HuH-7 (cell line): ENCODE measurements at regions not wholly inside any gene's neighbourhood (a gene's known extent, or its start where the extent isn't known, plus 50 kb on each side); places are given as distances from the start of the nearest gene placed in this dataset.

Experiments
- DNase-seq: peaks from one replicate; pipeline ENCODE4 v3.0.0; 2011; ENCODE audit warnings: low spot score

DNA sequence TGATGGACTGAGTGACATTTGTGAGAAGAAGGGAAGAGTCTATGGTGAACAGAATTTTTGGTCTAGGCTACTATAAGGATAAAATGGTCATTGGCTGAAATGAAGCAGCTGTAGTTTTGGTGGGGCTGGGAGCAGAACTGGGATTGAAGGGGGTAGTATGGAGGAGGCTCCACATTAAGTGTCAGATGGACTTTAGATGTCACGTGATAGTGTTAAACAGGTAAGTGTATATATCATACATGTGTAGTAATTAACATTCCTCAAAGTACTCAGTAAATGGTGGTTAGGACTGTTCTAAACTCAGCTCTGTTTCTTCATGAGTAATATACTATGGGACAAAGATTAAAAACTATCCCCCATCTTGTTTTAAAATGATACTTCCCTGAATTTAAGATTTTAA lies 947.9 kb downstream of the PDHA2 start:
- DNase-seq, result no peak

DNA sequence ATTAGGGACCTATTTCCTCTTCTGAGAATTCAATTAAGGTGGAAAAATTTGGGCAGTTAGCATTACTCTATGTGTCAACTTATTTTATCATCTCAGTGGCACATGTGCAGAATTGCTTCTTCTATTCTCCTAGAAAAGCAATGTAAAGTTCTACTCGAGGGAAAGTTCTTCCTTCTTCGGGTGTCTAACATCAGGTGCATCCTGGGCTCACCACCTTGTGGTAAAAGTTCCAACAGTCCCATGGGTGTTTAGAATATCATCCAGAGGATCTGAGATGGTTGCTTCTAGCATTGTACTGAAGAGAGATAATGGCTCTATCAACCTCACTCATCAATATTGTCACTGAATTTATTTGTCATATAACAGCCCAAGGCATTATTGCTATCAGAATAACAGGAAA lies 969.7 kb downstream of the PDHA2 start:
- DNase-seq, result no peak

DNA sequence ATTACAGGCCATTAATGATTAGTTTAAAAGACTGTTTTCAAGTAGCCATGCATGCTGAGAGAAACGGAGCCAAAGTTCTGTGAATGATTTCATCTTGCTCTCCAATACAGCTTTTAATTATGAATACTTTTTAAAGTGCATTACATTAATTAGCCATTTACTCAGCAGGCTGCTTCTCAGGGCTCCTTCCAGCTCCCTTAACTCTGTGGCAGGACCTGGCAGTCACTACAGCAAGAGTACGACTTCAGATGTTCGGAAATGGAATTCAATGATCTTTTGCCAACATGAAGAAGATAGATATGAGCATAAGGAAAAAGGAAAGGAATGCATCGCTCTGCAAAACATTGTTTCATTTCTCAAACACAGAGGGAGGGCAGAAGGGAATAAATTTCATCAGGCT lies 987.2 kb downstream of the PDHA2 start:
- DNase-seq, result no peak

DNA sequence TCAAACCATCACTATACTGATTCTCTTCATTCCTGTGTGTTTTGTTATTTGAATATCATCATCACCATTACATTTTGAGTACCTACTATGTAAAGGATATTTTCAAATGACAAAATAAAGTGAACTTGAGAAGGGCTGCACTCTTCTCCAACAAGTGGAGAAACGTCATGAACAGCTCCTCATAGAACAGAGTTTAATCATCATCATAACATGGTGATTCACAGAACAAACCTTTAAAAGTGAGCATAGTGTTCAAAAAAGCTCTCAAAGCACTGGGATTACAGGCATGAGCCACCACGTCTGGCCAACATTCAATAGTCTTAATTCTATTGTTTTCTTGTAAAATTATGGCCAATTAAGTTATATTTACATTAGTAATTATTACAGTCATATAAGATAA lies 993.9 kb downstream of the PDHA2 start:
- DNase-seq, result no peak

DNA sequence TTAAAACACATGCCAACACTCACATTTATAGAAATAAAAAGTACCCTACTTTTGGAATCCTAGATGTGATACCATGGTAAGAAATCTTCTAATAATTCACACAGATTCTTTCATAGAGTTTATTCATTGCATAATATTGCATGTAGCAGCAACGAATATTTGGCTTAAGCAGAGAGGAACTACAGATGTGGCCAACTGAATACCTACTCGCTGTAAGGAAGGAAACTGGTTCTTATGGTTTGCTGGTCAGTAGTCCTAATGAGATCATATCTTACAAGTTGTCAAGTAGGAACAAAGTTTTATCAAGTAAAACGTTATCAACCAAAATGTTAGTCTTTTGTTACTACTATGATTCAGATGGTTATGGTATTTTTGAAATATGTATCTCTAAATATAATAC lies 996.1 kb downstream of the PDHA2 start:
- no peak for DNase-seq

DNA sequence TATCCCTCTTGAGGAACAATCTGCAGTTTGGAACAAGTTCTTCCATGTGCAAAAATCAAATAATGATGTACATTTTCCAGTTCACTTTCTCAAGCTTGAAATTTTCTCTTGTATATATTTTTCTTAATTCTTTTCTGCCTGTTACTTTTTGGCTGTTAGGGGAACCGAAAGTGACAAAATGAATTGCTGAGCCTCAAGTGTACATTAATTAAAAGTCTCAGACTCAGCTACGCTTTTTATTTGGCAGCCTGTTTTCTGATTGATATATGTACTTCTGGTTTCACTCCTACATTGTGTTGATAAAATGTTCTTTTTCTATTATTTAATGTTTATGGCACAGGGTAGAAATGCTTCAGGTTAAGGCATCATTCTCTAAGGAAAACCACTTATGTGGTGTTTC lies 999.5 kb downstream of the PDHA2 start:
- DNase-seq, result no peak

DNA sequence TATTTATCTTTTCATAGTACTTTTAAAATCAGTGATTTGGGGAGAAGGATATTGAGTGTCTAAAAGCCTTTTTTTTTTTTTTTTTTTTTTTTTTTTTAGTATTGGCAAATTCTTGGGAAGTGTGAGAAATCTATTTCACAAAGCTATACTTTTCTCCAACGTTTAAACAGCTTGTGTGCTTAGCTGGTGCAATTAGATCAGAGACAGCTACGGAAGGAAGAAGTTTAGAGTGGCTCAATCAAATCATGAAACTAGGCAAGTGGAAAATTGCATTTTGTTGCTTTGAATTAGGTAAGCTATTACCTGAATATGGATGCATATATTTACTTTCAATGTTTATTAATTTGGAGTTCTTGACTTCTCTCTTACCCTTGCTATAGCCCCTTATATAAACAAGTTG lies 1001.9 kb downstream of the PDHA2 start:
- no peak for DNase-seq

DNA sequence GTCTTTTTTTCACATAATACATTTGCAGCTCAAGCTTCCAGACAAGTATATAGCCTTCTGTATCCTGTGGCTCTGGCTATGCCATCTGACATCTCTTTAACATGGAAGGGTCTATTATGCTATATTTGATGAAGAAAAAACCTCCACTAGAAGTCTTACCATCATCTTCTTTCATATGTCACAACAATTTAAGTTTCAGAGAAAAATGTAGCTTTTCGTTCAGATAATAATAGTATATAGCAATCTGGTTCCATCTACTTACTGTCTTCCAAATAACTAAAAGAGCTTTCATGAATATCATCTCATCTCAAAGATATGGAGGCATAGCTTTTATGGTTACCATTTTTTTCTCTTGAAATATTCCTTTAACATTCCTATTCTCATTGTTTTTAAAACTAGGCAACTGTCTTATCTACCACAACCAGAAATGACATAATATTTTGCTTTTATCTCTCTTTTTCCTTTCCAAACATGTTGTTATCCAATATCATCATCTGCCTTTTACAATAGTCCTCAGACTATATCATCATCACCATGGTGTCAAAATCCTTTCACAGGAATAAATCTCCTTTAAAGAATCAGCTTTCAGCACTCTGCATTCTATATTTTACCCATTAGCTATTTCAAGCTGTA lies 1005.1 kb downstream of the PDHA2 start:
- no peak for DNase-seq

DNA sequence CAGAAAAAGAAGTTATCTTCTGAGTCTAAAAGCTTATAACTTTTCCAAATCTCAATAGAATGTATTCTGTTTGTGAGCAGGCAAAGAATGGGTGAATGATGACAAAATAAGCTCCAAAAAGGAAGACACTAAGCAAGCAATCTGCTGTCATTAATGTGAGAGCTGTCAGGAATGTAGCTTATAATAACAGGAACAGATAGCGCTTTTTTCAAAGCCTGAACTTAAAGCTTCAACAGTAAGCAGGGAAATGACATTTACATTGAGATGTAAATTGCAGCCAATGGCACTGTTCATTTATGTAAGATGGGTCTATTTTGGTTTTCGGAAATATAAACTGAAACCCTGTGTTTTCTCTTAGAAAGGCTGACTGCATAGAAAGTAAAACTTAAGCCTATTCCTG lies 1005.9 kb downstream of the PDHA2 start:
- no peak for DNase-seq

DNA sequence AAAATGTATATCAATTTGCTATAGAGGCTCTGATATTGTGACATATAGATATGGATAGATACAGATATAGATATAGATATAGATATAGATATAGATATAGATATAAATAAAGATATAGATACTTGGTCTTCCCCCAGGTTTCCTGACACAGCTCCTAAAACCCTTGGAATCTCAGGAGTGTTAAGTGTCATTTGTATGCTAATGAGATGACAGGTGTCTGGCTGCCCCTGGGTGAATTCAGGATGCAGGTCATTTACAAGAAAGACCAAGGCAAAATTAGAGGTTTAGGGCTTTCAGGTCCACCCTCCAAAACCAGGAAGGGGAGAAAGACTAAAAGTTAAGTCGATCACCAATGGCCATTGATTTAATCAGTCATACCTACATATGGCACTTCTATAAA lies 1034.8 kb downstream of the PDHA2 start:
- DNase-seq, result no peak

DNA sequence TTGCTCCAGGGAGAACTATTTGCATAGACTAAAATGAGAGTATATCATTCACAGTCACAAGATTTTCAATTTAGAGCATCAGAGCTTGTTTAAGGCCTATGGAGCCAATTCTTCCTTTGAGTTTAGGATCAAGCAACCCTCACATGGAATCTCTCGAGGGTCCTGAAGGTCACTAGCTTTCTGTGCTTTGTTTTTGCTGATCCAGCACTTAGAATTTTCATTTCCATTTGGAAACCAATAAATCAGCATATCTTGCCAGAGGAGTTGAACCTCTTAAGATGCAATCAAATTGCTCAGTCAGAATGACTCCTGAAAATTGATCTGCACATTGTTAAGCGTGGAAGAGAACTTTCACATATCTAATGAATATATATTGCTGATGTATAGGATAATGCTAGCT lies 1039.6 kb downstream of the PDHA2 start:
- DNase-seq, result no peak

DNA sequence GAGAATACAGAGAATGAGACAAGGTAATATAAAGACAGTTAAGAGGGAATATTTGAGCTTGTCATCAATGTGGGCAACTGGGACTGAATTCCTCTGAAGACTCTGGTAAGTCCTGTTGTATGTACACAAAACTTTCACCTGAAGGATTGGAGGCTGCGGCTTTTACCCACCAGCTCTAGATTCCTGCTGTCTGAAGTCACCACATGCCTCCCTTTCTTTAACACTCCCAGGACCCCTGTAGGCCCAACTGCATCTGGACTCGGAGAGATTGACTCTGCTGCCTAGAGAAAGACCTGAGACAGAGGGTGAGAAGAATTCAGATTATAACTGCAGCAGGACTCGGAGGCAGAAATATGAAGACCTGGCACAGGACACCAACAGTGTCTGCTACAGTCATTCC lies 1048.0 kb downstream of the PDHA2 start:
- DNase-seq, result no peak

DNA sequence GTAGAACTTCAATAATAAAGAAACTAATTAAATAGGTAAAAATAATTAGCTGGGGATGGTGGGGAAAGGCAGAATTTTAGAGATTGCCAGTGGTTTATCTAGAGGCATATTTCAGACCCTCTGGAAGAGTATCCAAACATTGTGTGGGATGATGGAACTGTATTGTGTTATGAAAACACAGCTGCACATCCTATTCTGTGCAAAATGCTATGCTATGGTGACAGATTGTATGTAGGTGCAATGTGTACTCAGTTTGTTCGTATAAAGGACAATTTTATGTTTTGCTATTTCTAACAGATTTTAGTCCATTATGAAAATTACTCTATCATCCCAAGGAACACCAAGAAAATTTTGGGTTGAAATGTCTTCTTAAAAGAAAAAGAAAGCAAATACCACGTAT lies 1054.7 kb downstream of the PDHA2 start:
- no peak for DNase-seq

DNA sequence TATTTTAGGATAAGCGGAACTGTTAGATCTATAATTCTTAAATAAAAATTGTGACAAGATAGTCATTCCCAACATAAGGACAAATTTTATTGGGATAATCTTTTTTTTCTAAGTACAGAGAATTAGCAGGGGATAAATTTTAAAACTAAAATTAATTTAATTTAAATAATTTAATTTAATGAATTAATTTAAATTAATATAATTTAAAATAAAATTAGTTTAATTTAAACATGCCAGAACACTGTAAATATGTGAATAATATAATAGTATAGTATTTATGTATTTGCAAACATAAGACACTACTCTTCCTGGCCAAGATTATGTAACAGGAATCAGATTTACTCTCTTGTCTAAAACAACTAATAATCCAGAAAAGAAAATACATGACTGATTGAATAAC lies 1055.9 kb downstream of the PDHA2 start:
- no peak for DNase-seq

DNA sequence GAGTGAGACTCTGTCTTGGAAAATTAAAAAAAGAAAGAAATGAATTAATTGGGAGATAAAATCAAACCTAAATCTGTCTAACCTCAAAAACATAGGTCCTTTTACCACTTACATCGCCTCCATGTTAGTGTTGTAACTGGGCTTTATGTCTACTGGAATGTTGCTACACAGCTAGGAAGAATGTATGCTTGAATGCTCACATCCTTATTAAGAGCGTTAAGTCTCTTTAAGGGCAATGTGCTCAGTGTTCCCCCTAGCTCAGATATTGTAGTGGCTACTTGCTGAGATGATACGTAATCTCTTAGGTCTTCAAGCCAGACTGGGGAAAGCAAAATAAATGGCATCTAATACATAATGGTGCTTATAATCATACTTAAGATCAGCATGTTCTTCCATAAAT lies 1072.8 kb downstream of the PDHA2 start:
- no peak for DNase-seq

DNA sequence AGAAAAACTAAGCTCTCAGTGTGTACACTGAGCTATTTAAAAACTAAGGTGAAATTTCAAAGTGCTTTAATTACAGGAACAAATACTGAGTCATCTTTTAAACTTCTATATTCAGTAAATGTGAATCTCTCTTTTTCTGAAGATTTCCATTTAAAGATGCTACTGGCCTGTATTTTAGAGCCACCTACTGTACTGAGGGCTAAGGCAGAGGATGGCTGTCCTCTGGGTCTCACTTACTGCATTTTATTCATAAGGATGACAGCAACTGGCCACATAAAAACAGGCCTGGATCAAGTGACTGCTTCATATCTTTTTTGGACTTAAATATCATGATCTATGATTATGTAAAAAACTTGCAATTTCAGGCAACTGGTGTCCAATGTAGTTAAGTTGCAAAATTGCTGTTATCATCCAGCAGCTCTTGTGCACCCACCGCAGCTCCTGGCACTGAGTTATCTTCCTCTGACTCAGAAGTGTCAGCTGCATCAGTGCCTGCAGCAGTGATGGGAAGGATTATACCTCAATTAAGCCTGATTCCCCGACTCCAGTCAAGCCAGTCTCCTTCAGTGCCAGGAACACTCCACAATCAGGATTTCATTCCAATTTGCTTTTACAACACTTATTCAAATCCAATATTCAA lies 1073.7 kb downstream of the PDHA2 start:
- DNase-seq, result no peak

DNA sequence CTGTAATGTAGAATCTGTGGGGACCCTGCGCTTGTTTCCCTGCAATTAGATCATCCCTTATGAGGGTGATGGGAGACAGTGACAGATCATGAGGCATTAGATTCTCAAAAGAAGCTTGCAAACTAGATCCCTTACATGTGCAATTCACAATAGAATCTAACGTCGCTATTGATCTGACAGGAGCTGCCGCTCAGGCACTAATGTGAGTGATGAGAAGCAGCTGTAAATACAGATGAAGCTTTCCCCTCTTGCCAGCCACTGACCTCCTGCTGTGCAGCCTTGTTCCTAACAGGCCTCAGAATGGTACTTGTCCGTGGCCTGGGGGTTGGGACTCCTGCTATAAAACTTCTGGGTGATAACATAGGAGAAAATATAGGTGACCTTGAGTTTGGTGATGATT lies 1076.8 kb downstream of the PDHA2 start:
- no peak for DNase-seq

DNA sequence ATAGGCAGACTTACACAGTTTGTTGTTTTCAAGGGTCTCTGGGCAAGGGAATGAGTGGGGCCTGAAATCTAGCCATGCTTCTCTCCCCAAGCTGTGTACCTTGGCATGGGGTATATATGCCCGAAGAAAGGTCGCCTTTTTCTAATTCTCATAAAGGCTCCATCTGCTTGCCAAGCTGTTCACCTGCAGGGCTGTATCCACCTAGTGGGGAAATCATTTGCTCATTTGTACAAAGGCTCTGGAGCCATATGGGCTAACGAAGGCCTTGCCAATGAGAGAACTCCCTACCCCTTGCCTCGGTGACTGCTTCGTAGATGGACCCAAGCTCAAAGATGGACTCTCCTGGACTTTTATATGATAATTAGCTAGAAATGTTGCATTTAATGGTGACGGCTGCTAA lies 1097.0 kb downstream of the PDHA2 start:
- no peak for DNase-seq

DNA sequence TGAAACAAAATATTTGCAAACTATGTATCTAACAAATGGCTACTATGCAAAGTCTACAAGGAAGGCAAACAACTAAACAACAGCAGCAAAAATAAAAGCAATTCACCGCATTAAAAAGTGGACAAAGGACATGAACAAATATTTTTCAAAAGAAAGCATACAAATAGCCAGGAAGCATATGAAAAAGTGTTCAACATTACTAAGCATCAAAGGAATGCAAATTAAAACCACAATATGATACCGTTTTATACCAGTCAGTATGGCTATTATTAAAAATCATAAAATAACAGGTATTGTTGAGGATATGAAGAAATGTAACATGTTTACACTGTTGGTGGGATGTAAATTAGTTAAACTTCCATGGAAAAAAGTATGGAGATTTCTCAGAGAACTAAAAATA lies 1106.7 kb downstream of the PDHA2 start:
- no peak for DNase-seq

DNA sequence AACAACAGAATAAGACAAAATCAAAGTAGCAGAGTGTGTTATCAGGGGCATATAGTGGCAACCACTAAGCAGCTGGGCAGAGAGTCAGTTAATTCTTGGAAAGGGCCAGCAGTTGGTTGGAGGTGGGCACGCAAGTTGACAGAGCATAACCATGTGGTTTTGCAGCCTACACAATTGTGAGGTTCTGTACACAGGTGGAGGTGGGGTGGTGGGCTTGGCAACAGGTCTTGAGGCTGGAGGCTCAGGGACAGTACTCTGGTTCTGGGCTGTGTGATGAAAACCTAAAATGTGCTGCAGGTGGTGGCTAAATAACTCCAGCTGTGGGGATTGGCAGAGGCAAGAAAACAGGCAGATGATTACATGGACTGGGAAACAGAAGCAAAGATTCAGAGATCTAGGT lies 1112.7 kb downstream of the PDHA2 start:
- DNase-seq, result no peak

DNA sequence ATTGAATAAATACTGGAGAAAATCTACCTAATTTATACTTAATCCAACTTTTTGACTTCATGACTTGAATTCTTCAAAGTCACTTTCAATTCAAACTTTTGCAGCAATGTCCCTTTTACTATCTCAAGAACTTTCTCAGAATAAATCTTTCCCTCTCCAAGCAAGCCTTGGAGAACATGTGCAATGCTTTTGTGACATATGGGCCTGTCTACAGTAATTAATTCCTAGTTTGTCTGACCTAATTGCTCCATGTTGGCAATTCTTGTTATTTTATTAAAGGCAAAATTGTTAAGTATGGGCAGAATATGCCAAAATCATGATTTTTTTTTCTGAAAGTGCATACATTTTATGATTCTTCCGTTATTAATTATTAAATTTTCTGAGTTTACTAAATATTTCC lies 1115.3 kb downstream of the PDHA2 start:
- no peak for DNase-seq

DNA sequence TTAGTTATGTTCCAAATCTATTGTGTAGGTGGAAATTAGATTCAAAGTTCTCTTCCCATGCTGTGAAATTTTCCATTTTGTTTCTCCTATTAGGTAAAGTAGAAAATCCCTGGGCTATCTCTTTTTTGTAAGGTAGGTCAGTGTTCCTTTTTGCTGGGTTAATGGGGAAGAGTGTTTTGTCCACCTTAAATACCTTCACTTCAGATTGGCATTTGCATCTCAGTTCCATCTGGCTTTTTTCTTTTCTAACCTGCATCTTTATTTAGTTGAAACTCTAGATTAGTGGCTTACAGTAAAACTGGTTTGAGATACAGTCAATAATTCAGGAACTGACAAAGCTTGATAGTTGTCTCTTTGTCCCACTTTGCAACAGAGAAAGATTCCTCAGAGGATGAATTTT lies 1115.8 kb downstream of the PDHA2 start:
- DNase-seq, result no peak

DNA sequence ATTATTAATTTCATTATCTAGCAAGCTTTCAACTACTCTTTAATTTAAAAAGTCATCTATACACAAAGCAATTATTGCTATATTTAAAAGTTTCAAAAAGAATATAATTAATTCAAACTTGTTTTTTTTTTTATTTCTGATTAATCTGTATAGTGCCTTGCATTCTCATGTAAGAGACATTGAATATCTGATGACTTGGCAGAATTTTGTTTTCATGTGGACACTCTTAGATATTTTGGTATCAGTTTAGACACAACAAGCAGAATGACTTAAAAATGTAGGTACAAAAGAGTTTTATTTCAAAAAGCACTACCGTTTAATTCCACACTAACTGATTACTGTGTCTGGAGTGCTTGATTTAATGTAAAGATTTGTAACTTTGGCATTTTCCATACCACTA lies 1129.6 kb downstream of the PDHA2 start:
- no peak for DNase-seq

DNA sequence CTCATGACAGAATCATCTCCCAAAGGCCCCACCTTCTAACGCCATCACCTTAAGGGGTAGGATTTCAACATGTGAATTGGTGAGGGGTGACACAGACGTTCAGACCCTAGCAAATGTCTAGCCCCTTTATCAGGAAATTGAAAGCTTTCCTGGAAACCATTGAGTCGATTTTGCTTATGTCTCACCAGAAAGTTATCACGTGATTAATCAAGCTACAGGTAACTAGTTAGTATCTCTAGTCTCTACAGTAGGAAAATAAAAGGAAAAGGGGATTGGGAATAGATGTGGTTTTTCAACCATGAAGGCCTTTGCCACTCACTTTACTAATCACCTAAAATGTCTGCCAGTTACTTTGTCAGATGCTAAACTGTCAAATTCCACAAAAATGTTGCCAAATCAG lies 1133.0 kb downstream of the PDHA2 start:
- no peak for DNase-seq

DNA sequence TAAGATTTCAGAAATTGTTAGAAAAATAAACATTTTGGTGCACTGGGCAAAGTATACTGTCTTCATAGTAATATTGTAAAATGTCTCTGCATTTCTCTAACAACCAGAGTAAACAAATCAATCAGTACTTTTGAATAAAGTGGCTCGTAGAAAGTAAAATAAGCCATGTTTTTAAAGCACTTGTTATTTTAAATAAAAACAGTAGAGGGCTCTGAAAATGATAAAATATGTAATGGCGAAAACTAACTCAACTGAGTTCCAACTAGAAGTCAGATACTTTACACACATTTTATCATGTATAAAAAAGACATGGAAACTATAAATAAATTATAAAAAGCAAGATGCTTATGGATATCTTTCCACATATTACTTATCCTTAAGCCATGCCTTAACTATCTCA lies 1134.4 kb downstream of the PDHA2 start:
- no peak for DNase-seq
